Esophagus squamous epithelium (tissue), 4 donors: ENCODE measurements at regions not wholly inside any gene's neighbourhood (a gene's known extent, or its start where the extent isn't known, plus 50 kb on each side); places are given as distances from the start of the nearest gene placed in this dataset.

ENCODE experiments used
- POLR2A ChIP-seq, 4 donors: fragments of 450-650 bp; IDR thresholded peaks; one replicate each; pipeline ENCODE4 v1.6.1; 2017; ENCODE audit warnings: antibody characterized with exemption in 4 of 4, mild to moderate bottlenecking in 4 of 4, moderate library complexity in 3 of 4
- TF ChIP-seq, protein P1 (sequence below), 6 experiments: fragments of 450-650 bp in 4 of 6; fragments of 200-600 bp in 2 of 6; sonication (generic) in 2 of 6; IDR thresholded peaks; one replicate each; pipeline ENCODE4 v1.5.1; 2016 to 2019; ENCODE audit warnings: antibody characterized with exemption in 6 of 6, mild to moderate bottlenecking in 4 of 6, moderate library complexity in 4 of 6

DNA sequence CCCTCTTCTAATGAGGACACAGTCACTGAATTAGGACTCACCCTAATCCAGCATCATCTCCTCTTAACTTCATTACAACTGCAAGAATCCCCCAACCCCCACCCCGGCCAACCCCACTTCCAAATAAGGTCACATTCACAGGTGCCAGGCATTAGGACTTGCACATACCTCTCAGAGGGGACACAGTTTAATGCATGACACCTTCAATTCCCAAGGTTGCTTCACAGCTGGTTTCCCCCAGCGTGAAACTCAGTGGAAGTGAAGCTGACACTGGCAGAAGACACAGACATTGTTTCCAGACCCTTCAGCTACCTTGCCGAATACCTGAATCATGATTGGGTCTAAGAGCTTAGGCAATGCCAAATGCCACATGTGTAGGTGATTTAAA, 217.0 kb upstream of the DYNLRB2 start:
- TF ChIP-seq, protein P1, sequence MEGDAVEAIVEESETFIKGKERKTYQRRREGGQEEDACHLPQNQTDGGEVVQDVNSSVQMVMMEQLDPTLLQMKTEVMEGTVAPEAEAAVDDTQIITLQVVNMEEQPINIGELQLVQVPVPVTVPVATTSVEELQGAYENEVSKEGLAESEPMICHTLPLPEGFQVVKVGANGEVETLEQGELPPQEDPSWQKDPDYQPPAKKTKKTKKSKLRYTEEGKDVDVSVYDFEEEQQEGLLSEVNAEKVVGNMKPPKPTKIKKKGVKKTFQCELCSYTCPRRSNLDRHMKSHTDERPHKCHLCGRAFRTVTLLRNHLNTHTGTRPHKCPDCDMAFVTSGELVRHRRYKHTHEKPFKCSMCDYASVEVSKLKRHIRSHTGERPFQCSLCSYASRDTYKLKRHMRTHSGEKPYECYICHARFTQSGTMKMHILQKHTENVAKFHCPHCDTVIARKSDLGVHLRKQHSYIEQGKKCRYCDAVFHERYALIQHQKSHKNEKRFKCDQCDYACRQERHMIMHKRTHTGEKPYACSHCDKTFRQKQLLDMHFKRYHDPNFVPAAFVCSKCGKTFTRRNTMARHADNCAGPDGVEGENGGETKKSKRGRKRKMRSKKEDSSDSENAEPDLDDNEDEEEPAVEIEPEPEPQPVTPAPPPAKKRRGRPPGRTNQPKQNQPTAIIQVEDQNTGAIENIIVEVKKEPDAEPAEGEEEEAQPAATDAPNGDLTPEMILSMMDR (IDR thresholded peaks at IDR 0.05): no peak
- TF ChIP-seq POLR2A (IDR thresholded peaks at IDR 0.05): no peak
